Stimulated activated CD8-positive, alpha-beta memory T cell treated with anti-CD3 and anti-CD28 coated beads, Interleukin-15, amount 100 ng/mL, for 48 hours (primary cell): ENCODE measurements at regions not wholly inside any gene's neighbourhood (a gene's known extent, or its start where the extent isn't known, plus 50 kb on each side); places are given as distances from the start of the nearest gene placed in this dataset.

Source experiments
- DNase-seq, 2 donors: peaks; one replicate each; pipeline ENCODE4 v3.0.0-alpha.2; 2020; ENCODE audit warnings: low read depth in 2 of 2

DNA sequence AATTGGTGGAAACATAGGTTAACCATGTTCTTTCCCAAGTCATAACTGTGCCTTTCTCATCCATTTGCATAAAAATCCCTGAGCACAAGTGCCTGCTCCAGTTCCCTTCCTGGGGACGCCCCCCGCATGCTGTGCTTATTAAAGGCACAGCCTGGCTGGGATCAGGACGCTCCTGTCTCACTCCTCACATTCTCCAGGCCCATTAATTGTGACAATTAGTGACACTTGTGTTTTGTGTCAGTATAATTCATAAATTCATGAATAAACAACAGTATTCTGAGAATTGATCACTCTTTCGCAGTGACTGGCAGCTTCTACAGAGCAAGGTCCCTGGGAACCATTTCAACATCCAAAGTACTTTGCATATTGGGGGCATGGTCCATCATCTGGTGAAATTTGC lies 1354.4 kb downstream of the TBC1D22A start:
- DNase-seq, result no peak

- no peak for DNase-seq
Observed at GRCh38 chr22:48112687-48113521, 1350.5 kb downstream of the TBC1D22A start.

DNA sequence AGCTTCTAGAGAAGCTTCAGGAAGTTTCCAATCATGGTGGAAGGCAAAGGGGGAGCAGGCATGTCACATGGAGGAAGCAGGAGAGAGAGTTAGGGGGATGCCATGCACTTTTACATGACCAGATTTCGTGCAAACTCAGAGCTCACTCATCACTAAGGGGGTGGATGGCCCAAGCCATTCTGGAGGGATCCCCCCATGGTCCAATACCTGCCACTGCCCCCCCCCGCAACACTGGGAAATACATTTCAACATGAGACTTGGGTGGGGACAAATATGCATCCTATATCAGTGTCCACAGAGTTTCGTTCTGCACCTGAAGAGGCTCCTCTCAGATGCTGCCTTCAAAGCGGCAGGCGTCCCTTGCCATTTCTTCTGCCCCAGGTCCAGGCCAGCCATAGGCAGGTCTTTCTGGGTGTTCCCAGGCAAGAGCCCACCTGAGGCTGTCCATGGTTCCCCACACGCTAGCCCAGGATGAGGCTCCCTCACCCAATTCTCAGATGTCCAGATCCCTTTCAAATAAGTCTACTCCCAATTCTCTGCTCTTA lies 1344.3 kb downstream of the TBC1D22A start:
- no peak for DNase-seq

DNA sequence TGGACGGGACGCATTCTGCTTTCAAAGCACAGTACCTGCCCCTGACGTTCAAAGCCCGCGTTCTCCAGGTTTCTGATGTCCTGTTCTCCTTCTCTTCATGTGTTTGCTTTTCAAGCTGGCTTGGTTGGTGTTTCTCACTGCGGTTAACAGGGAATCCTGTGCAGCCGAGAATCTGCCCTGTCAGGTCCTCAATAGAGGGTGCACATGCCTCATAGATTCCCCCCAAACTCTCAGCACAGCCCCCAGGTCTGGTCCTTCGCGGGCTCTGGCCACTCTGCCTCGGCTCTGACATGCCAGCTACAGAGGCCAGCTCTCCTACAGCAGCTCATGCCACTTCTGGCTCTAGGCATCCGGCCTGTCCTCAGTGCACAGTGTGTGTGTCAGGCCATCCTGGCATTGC lies 1343.8 kb downstream of the TBC1D22A start:
- no peak for DNase-seq

DNA sequence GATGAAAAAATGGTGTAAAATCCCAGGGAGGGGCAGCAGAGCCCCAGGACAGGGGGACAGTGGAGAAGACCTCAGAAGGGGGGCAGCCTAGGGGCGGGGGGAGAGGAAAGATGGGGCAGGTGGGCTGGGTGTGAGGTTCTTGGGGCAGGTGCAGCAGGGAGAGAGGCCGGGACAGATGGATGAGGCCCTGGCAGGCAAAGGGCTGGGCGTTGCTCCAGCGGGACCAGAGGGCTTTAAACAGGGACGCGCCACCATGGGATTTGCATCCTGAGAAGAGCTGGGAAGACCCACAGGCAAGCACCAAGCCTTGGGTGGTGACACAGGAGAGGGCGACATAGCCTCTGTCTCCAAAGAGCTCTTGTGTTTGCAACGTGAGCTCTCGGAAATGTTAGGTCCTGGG lies 1342.8 kb downstream of the TBC1D22A start:
- no peak for DNase-seq

DNA sequence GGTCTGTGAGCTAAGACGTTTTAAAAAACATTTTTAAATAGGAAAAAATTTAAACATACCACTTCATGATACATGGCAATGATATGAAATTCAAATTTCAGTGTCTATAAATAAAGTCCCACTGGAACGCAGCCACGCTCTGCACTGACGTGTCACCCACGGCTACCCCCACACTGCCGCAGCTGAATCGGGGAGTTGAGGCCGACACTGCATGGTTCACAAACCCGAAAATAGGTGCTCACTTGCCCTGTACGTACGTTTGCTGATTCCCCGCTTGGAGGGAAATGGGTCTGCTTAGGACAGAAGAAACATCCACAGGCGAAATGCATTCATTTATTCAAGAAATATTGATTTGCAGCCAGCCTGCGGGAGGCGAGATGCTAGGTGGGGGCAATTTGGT lies 1342.3 kb downstream of the TBC1D22A start:
- no peak for DNase-seq

DNA sequence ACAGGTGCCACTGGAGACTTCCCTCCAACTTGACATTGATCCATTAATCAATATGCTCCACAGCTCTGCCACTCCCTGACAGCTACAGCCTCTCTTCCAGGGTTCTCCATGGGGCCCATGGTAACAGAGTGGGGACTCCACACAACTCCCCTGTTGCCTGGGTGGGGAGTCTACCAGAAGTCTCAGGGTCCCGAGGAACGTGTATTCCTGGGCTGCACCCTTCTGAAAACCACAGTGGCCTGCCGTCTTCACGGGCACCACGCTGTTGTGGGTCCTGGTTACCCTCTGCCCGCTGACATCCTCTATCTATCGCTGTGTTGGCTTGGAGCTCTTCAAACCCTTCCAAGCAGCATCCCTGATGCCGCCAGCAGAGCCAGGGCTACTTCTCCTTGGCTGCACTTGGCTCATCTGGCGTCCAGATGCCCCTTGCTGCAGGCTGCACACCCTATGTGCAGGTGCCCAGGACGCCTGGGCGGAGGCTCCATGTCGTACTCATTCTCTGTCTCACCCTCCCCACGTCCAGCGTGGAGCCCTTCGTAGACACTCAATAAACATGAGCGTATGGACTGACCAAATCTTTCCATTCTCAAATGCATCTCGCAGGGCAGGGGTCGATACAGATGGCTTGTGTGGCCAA lies 1341.8 kb downstream of the TBC1D22A start:
- no peak for DNase-seq

DNA sequence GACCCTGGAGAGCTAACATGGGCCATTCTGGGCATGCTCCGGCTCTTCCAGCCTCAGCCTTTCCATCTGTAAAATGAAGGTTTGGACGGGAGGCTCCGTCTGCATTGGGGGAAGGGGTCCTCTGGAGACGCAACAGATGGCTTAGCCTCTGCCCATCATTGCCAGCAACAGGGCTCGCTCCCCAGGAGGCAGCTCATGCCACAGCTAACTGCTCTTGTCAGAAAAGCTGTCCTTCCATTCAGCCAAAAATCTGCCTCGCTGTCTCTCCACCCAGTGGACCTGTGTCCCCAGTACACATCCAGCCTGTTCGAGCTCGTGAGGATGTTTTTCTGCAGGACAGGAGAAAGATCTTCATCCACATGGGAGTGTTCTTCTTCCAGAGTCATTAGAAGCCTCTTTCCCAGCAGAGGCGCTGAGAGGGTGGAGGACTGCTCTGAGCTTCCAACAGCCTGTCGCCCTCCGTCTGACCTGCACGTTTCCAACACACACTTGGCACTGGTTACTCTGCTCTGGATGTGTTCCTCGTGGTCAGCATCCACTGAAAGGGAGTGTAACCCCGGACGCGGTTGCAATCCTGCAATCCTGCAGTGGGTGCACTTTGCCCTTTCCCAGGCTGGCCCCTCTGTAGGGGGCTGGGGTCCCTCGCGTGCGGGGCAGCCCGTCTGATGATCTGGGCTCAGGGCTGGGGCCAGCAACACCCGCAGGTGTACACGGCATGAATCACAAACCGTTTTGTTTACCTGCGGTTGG lies 1340.9 kb downstream of the TBC1D22A start:
- no peak for DNase-seq

DNA sequence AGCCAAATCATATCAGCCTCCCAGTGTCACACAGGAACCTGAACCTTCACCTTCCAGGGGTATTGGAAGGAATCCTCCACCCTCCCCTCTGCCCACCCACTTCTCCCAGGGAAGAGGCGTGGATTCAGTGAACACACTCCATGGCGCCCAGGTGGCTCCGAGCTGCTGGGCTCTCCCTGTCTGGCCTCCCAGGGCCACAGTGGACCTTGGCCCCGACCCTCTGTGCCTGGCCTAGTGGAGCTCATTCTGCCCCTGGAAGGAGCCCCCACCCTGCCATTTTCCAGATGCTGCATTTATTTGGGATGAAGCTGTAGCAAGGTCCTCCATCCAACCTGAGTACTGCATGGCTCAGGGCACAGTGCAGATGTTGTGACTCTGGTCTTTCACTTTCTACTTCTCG lies 1340.1 kb downstream of the TBC1D22A start:
- DNase-seq, result no peak

DNA sequence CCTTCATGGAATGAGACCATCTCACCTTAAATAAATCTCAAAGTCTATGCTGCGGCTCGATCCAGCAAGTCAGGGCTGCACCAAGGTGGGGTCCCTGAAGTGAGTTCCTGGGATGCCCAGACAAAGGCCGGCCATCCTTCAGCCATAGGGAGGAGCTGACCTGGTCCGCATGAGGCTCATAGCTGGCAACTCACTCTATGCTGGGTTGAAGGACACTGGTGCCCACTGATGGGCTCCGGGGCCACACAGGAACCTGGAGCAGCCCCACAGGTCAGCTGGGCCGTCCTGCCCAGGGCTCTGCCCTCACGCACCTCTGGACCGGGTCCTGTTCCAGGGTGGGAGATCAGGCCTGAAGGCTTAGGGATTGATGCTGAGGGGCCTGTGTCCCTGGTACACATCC lies 1339.3 kb downstream of the TBC1D22A start:
- DNase-seq, result no peak

- no peak for DNase-seq
Observed at GRCh38 chr22:48100685-48101417, 1338.4 kb downstream of the TBC1D22A start.

DNA sequence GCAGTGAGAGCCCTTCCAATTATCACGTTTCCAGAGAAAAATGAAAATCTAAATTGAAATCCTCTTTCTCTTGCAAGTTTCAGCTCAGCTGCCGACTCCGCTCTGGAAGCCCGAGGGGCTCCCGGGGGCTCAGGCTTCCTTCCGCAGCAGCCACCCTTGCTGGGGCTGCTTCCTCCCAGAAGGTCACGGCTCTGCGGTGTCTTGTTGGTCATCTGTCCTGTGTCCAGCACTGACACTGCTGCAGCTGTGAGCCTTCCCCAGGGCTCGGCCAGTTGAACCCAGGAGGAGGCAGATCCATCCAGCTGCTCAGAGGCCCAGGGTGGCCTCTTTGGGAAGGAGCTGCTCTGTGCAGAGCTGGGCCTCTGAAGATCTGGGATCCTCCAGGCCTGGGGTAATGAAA lies 1337.2 kb downstream of the TBC1D22A start:
- DNase-seq, result no peak

GRCh38 chr22:48099251-48099650 lies 1336.8 kb downstream of the TBC1D22A start:
- DNase-seq, result no peak

- DNase-seq, result no peak
Observed at GRCh38 chr22:48098921-48099245, 1336.4 kb downstream of the TBC1D22A start.

DNA sequence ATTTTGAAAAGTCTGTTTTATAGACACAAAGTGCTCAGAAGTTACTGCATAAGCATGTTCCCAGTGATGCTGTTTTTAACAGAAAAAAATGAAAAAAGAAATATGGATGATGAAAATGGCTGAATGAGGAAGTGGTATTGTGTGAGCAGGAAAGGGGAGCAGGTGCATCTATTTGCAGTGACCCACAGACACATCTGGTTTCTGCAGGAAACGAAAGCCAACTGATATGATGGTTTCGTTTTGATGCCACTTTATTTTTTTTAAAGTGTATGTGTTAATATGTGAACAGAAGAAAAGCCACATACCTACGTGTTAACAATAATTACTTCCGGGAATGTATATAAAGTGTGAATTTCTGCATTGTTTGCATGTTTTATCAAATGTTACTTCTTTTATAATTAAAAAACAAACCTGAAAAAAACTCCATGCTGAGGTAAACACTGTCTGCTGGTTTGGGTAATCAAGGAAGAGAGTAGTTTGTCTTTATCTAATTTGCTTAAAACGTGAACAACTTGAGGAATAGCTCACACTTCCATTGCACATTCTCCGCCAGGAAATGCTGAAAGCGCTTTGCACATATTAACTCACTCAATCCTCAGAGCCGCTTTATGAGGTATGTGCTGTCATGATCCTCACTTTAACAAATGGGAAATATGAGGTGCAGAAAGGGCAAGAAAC lies 1335.9 kb downstream of the TBC1D22A start:
- peak in 1 of 2 donors; percentile 8 for DNase-seq

GRCh38 chr22:48097723-48098122 lies 1335.3 kb downstream of the TBC1D22A start:
- no peak for DNase-seq

GRCh38 chr22:48096851-48097665 lies 1334.6 kb downstream of the TBC1D22A start:
- DNase-seq, result no peak

- DNase-seq, result no peak
Observed at GRCh38 chr22:48096411-48096810, 1334.0 kb downstream of the TBC1D22A start.

DNA sequence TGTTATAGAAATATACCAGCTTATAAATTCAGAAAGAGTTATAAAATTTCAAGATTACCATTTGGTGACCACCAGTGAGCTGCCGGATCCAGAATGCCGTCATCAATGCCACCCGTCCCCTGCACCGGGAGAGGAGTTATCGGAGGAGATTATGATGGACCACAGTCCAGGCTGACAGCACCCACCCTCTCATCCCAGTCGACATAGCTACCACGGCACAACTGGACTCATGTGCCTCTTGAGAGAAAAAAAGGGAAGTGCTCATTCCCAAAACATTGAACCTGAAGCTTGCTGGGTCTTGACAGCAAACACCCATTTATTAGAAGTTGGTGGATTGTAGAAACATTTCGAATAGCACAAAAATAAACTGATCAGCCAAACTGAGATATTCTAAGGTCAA lies 1331.5 kb downstream of the TBC1D22A start:
- no peak for DNase-seq

DNA sequence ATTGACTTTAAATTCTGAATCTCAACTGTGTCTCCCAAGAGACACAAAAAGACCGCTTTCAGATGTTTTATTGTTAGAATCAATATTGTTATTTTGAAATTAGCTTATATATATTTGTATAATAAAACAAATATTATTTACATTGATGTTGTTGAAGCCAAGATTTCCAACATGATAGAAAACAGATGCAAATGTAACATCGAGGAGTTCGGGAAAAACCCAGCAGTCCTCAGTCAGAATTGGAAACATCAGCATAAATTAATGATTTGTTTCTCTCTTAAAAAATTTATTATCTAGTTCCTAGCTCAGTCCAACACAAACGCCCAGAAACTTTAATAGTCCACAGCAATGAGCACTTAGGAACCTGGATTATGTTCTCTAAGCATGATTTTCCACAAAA lies 1330.4 kb downstream of the TBC1D22A start:
- DNase-seq, result no peak
